HepG2 (cell line): ENCODE measurements at regions not wholly inside any gene's neighbourhood (a gene's known extent, or its start where the extent isn't known, plus 50 kb on each side); places are given as distances from the start of the nearest gene placed in this dataset.

Source experiments
- ZBTB20 ChIP-seq: sonication (generic); formaldehyde crosslinking; IDR thresholded peaks from 2 replicates; pipeline ENCODE4 v1.8.1; 2023; ENCODE audit warnings: missing genetic modification reagents, low read depth, mild to moderate bottlenecking, borderline replicate concordance
- ZNF24 ChIP-seq: fragments of 450-650 bp; IDR thresholded peaks from 2 replicates; pipeline ENCODE4 v1.6.1; 2017; ENCODE audit warnings: antibody characterized with exemption, mild to moderate bottlenecking

GRCh38 chr2:150167711-150168110 lies 319.8 kb downstream of the RND3 start:
- TF ChIP-seq ZBTB20 (CRISPR knock-in tag) (no peak), ZNF24 (no peak)
